RWPE1 (cell line): ENCODE measurements at regions not wholly inside any gene's neighbourhood (a gene's known extent, or its start where the extent isn't known, plus 50 kb on each side); places are given as distances from the start of the nearest gene placed in this dataset.
"Not testable (repeated sequence)": the region's sequence is repeated elsewhere in the genome, so short reads cannot be mapped to it uniquely, and the experiment has no call there.

Experiments
- CTCF ChIA-PET: fragments of 350-600 bp; sonication (Branson Sonifier 250); formaldehyde crosslinking; extraction: SDS; loops from one replicate; lab custom pipeline; 2021; lab: Yijun Ruan, JAX
- POLR2A ChIA-PET: fragments of 400-600 bp; formaldehyde crosslinking; extraction: SDS; loops from one replicate; lab custom pipeline; 2020; ENCODE audit warnings: antibody characterized with exemption; ENCODE audit not compliant: low non-redundant PET; lab: Yijun Ruan, JAX
- DNase-seq: peaks from one replicate; pipeline ENCODE4 v3.0.0; 2012; ENCODE audit warnings: low spot score
- H3K27ac ChIP-seq: fragments of 450-650 bp; 2 replicates; pipeline ENCODE4 v1.5.1; 2017
- CTCF ChIP-seq: fragments of 450-650 bp; conservative IDR thresholded peaks from 2 replicates; pipeline ENCODE4 v1.5.1; 2017; ENCODE audit warnings: low read depth, mild to moderate bottlenecking

- DNase-seq: no peak
- POLR2A ChIA-PET: no interaction called here
- TF ChIP-seq CTCF: no peak
- H3K27ac ChIP-seq: no peak overlapping the region
- CTCF ChIA-PET: no interaction called here
These were observed 266.8 kb downstream of the CD83 start for GRCh38 chr6:14384175-14384949.

- no peak for TF ChIP-seq CTCF
- POLR2A ChIA-PET: no interaction called here
- DNase-seq: no peak
- H3K27ac ChIP-seq: no peak overlapping the region
- CTCF ChIA-PET: no interaction called here
These were observed 268.7 kb downstream of the CD83 start for GRCh38 chr6:14386263-14386662.

- ChIA-PET CTCF (no interaction called here), POLR2A (no interaction called here)
- no peak overlapping the region for H3K27ac ChIP-seq
- DNase-seq: no peak
- TF ChIP-seq CTCF: no peak
These were observed 269.1 kb downstream of the CD83 start for GRCh38 chr6:14386668-14387067.

- TF ChIP-seq CTCF: no peak
- H3K27ac ChIP-seq: no peak overlapping the region
- POLR2A ChIA-PET: no interaction called here
- CTCF ChIA-PET: interaction anchor here (0.7 kb wide), 1 partner anchor 127 kb away, joined by 3 read pairs; no protein-coding TSS in a partner anchor
- no peak for DNase-seq
These were observed 270.8 kb downstream of the CD83 start for GRCh38 chr6:14388371-14388770.

GRCh38 chr6:14389776-14390175 lies 272.2 kb downstream of the CD83 start:
- DNase-seq, H3K27ac ChIP-seq, POLR2A ChIA-PET: not testable (repeated sequence)
- CTCF ChIA-PET: interaction anchor here (0.6 kb wide), 1 partner anchor 423 kb away, joined by 4 read pairs; no protein-coding TSS in a partner anchor

- ChIA-PET POLR2A (no interaction called here), CTCF (interaction anchor here (0.8 kb wide), 1 partner anchor 22 kb away, joined by 3 read pairs; no protein-coding TSS in a partner anchor)
- no peak for TF ChIP-seq CTCF
- H3K27ac ChIP-seq: no peak overlapping the region
- no peak for DNase-seq
These were observed 273.2 kb downstream of the CD83 start for GRCh38 chr6:14390805-14391204.

GRCh38 chr6:14393910-14394309 lies 276.3 kb downstream of the CD83 start:
- no peak overlapping the region for H3K27ac ChIP-seq
- CTCF ChIA-PET: interaction anchor here (0.6 kb wide), 2 partner anchors 11 to 480 kb away, joined by 3 to 6 read pairs; no protein-coding TSS in a partner anchor
- TF ChIP-seq CTCF: no peak
- DNase-seq: no peak
- POLR2A ChIA-PET: no interaction called here
